Brain microvascular endothelial cell (primary cell): ENCODE measurements at regions not wholly inside any gene's neighbourhood (a gene's known extent, or its start where the extent isn't known, plus 50 kb on each side); places are given as distances from the start of the nearest gene placed in this dataset.

Experiments
- DNase-seq: peaks from one replicate; pipeline ENCODE4 v3.0.0-alpha.2; 2020
- H3K27ac ChIP-seq: fragments of 250-450 bp; sonication (Bioruptor Pico); 2 replicates; pipeline ENCODE4 v1.5.1; 2020; ENCODE audit warnings: mild to moderate bottlenecking, moderate library complexity
- H3K27me3 ChIP-seq: fragments of 250-450 bp; sonication (Bioruptor Pico); replicated peaks from 2 replicates; pipeline ENCODE4 v1.5.1; 2020; ENCODE audit warnings: mild to moderate bottlenecking
- H3K36me3 ChIP-seq: fragments of 250-450 bp; sonication (Bioruptor Pico); replicated peaks from 2 replicates; pipeline ENCODE4 v1.5.1; 2020; ENCODE audit warnings: mild to moderate bottlenecking
- H3K4me3 ChIP-seq: 2 replicates; pipeline ENCODE4 v1.5.1; 2011; ENCODE audit warnings: low read depth, mild to moderate bottlenecking, control low read depth, low read length, moderate library complexity
- CTCF ChIP-seq: IDR thresholded peaks from 2 replicates; pipeline ENCODE4 v1.5.1; 2011; ENCODE audit warnings: low read depth, mild to moderate bottlenecking, moderate library complexity, low read length, control low read depth, inconsistent platforms; ENCODE audit errors: missing control alignments
- in situ Hi-C: cut with HindIII; loops from 2 replicates; pipeline ENCODE4 v1.10.0; 2017; ENCODE audit warnings: low sequenced_read_pairs, low pct_ligation_motif_present

GRCh38 chr18:30698571-30698970, 344.0 kb downstream of the DSC3 start:
- in situ Hi-C loops: no loop called here
- DNase-seq: no peak

GRCh38 chr18:30696201-30696600, 346.3 kb downstream of the DSC3 start:
- no peaks in the 10 kb centered on the region for H3K27me3 ChIP-seq
- no peak overlapping the region for H3K27ac ChIP-seq
- no peak for TF ChIP-seq CTCF
- in situ Hi-C loops: no loop called here
- no peak overlapping the region for H3K4me3 ChIP-seq
- H3K36me3 ChIP-seq: no peaks in the 10 kb centered on the region
- no peak for DNase-seq

More at GRCh38 chr18:30698571-30698970, 344.0 kb downstream of the DSC3 start:
- Histone ChIP-seq H3K27me3 (no peaks in the 10 kb centered on the region), H3K4me3 (no peak overlapping the region), H3K36me3 (no peaks in the 10 kb centered on the region), H3K27ac (no peak overlapping the region)
- no peak for TF ChIP-seq CTCF

GRCh38 chr18:30694773-30695172, 347.8 kb downstream of the DSC3 start:
- in situ Hi-C loops: no loop called here
- no peak overlapping the region for H3K27ac ChIP-seq
- H3K4me3 ChIP-seq: no peak overlapping the region
- H3K36me3 ChIP-seq: no peaks in the 10 kb centered on the region
- no peak for DNase-seq
- H3K27me3 ChIP-seq: no peaks in the 10 kb centered on the region
- TF ChIP-seq CTCF: no peak

DNA sequence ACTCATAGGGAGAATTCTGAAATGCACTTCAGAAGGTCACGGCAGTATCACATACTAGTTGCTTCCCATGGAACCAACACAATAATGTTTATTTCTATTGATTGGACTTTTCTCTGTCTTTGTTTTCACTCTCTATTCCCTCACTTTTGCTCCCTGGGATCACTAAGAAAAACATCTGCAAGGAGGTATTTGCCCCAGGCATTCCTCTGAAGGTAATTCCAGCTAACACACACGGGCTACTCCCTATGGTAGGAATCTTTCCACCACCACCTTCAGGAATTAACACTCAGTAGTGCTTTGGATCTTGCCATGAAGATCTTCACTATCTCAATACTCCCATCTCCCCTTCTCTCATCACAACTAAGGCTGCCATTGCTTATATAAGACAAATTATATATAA, 353.3 kb downstream of the DSC3 start:
- in situ Hi-C loops: no loop called here
- DNase-seq: no peak
- Histone ChIP-seq H3K27me3 (no peaks in the 10 kb centered on the region), H3K27ac (no peak overlapping the region), H3K36me3 (no peaks in the 10 kb centered on the region), H3K4me3 (no peak overlapping the region)
- TF ChIP-seq CTCF: no peak

GRCh38 chr18:30687501-30687900, 355.0 kb downstream of the DSC3 start:
- in situ Hi-C loops: no loop called here
- no peak for TF ChIP-seq CTCF

GRCh38 chr18:30684825-30685481, 357.6 kb downstream of the DSC3 start:
- H3K27ac ChIP-seq: no peak overlapping the region
- no peak for DNase-seq
- no peak for TF ChIP-seq CTCF

More at GRCh38 chr18:30687501-30687900, 355.0 kb downstream of the DSC3 start:
- Histone ChIP-seq H3K27me3 (no peaks in the 10 kb centered on the region), H3K36me3 (no peaks in the 10 kb centered on the region), H3K27ac (no peak overlapping the region), H3K4me3 (no peak overlapping the region)
- DNase-seq: no peak

More at GRCh38 chr18:30684825-30685481, 357.6 kb downstream of the DSC3 start:
- H3K27me3 ChIP-seq: no peaks in the 10 kb centered on the region
- H3K4me3 ChIP-seq: no peak overlapping the region
- H3K36me3 ChIP-seq: no peaks in the 10 kb centered on the region
- in situ Hi-C loops: no loop called here
